A549 (cell line): ENCODE measurements at regions not wholly inside any gene's neighbourhood (a gene's known extent, or its start where the extent isn't known, plus 50 kb on each side); places are given as distances from the start of the nearest gene placed in this dataset.

Experiments
- CBX8 ChIP-seq: fragments of 200-600 bp; sonication (generic); IDR thresholded peaks from 2 replicates; pipeline ENCODE4 v1.6.1; 2016
- EP300 ChIP-seq, 2 experiments: fragments of >200 bp; sonication (Bioruptor Twin); formaldehyde crosslinking; IDR thresholded peaks; 2 replicates in 1 of 2; 3 replicates in 1 of 2; pipeline ENCODE4 v1.6.1; 2016 to 2017
- TF ChIP-seq, protein P1 (sequence below): fragments of >200 bp; sonication (Bioruptor Twin); formaldehyde crosslinking; IDR thresholded peaks from 3 replicates; pipeline ENCODE4 v1.5.1; 2016
- TF ChIP-seq, protein P2 (sequence below): fragments of 450-650 bp; IDR thresholded peaks from 2 replicates; pipeline ENCODE4 v1.6.1; 2014; ENCODE audit warnings: antibody characterized with exemption

DNA sequence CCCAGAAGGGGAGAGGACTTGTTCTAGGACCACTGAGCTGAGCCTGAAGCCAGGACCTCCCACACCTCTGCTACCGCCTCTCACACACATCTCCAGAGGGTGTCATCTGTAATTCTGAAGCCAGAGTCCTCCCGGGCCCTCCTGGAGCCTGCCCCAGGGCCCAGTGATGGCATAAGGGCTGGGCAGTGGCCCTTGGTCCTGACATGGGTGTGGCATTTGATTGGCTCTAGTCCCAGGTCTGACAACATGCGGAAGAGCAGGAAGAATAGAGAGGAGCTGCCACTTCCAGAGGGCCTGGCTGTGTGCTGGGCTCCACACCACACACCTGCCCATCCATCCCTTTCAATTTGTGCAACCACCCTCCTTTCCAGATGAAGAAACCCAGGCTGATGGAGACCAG is 144.3 kb upstream of the GSC start:
- TF ChIP-seq, protein P1, sequence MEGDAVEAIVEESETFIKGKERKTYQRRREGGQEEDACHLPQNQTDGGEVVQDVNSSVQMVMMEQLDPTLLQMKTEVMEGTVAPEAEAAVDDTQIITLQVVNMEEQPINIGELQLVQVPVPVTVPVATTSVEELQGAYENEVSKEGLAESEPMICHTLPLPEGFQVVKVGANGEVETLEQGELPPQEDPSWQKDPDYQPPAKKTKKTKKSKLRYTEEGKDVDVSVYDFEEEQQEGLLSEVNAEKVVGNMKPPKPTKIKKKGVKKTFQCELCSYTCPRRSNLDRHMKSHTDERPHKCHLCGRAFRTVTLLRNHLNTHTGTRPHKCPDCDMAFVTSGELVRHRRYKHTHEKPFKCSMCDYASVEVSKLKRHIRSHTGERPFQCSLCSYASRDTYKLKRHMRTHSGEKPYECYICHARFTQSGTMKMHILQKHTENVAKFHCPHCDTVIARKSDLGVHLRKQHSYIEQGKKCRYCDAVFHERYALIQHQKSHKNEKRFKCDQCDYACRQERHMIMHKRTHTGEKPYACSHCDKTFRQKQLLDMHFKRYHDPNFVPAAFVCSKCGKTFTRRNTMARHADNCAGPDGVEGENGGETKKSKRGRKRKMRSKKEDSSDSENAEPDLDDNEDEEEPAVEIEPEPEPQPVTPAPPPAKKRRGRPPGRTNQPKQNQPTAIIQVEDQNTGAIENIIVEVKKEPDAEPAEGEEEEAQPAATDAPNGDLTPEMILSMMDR: no peak
- TF ChIP-seq CBX8 (no peak), EP300 (IDR thresholded peaks at IDR 0.05) (no peak)
- TF ChIP-seq, protein P2, sequence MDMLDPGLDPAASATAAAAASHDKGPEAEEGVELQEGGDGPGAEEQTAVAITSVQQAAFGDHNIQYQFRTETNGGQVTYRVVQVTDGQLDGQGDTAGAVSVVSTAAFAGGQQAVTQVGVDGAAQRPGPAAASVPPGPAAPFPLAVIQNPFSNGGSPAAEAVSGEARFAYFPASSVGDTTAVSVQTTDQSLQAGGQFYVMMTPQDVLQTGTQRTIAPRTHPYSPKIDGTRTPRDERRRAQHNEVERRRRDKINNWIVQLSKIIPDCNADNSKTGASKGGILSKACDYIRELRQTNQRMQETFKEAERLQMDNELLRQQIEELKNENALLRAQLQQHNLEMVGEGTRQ: no peak
